ENCODE measurements at regions not wholly inside any gene's neighbourhood (a gene's known extent, or its start where the extent isn't known, plus 50 kb on each side); places are given as distances from the start of the nearest gene placed in this dataset.
A peak's percentile ranks its signal among the peaks of the same experiment; 100 is the strongest.

DNA sequence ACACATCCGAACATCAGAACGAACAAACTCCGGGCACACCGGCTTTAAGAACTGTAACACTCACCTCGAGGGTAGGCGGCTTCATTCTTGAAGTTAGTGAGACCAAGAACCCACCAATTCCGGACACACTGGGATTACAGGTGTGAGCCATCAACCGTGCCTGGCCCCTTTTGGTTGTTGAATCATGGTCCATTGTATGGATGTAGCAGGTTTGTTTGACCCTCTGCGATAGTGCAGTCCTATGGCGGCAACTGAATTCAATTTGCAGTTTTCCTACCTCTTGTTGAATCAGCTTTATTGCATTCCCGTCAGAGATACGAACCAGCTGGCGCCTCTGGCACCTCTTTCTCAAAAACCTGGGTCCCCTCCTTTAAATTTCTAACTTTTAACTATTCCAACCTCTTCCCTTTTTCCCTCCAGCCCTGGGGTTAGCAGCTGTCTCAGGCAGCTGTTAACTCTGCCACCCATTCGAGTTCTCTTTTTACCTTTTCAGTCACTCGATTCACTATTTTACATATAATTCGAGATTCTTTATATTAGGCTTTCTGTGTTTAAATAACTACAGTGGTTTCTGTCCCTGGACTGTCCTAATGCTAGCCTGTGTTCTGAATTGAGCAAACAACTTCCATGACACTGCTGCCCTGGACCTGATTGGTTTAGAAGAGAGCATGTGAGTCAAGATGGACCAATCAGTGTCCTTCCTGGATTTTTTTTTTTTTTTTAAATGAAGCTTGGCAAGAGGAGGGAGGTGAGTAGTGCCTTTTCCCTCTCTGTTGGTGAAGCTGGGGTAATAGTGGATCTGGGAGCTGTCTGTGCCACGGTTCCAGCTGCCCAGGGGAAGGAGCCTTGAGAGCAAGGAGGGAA, 261.5 kb downstream of the PCNX1 start:
- ATAC-seq (ENCODE audit: poor library complexity) (no peak), DNase-seq (peak in 1 of 14 experiments; percentile 16)
- Mint-ChIP-seq H3K4me3 (peak overlapping the region; percentile 73), H3K27me3 (peaks cover 34% of the 10 kb centered on the region), H3K9me3 (no peaks in the 10 kb centered on the region), H3K4me1 (ENCODE audit: low read depth) (peaks cover 13% of the 10 kb centered on the region), H3K36me3 (ENCODE audit: low read depth) (no peaks in the 10 kb centered on the region), H3K27ac (no peak overlapping the region)
- TF ChIP-seq, protein P1, sequence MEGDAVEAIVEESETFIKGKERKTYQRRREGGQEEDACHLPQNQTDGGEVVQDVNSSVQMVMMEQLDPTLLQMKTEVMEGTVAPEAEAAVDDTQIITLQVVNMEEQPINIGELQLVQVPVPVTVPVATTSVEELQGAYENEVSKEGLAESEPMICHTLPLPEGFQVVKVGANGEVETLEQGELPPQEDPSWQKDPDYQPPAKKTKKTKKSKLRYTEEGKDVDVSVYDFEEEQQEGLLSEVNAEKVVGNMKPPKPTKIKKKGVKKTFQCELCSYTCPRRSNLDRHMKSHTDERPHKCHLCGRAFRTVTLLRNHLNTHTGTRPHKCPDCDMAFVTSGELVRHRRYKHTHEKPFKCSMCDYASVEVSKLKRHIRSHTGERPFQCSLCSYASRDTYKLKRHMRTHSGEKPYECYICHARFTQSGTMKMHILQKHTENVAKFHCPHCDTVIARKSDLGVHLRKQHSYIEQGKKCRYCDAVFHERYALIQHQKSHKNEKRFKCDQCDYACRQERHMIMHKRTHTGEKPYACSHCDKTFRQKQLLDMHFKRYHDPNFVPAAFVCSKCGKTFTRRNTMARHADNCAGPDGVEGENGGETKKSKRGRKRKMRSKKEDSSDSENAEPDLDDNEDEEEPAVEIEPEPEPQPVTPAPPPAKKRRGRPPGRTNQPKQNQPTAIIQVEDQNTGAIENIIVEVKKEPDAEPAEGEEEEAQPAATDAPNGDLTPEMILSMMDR (IDR thresholded peaks at IDR 0.05), result no peak
- Histone ChIP-seq H3K27me3 (ENCODE audit: control insufficient read depth in 1 of 2, insufficient read depth in 2 of 2, low read length in 2 of 2) (peaks cover 4% of the 10 kb centered on the region in 2 experiments), H3K36me3 (ENCODE audit: insufficient read depth, low read length) (no peaks in the 10 kb centered on the region), H3K27ac (ENCODE audit: low read depth in 1 of 2, low read length in 2 of 2) (no peak overlapping the region), H3K9me3 (ENCODE audit: control insufficient read depth in 1 of 2, insufficient read depth in 1 of 2, low read length in 2 of 2) (no peaks in the 10 kb centered on the region), H3K4me1 (ENCODE audit: insufficient read depth, low read length) (peaks cover 10% of the 10 kb centered on the region), H3K4me3 (ENCODE audit: low read length) (peak overlapping the region; percentile 31)
- intact Hi-C loops (cut with DNase I, micrococcal nuclease), result no loop called here
- CTCF ChIA-PET, result interaction anchor here (1.0 to 1.3 kb wide), 2 partner anchors 9 to 235 kb away, joined by 3 read pairs; no protein-coding TSS in a partner anchor
- POLR2A ChIA-PET, result no interaction called here

DNA sequence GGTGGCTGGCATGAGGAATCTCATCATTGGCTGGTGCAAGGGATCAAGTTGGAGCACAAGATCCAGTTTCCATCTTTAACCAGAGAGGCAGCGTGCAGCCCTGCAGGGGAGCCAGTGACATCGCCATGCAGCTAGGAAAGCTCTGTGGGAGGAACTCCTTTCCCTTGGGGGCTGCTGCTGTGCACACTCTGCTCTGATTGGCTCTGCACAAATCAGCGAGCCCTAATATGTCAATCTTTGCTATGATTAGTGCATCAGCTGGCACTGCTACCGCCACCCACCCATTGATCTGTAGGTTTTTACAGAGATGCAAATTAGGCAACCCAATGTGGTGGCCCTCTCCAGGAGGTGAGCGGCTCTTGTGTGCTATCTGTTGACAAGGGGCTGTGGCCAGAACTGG, 262.6 kb downstream of the PCNX1 start:
- intact Hi-C loops (cut with DNase I, micrococcal nuclease), result no loop called here
- Histone ChIP-seq H3K9me3 (ENCODE audit: control insufficient read depth in 1 of 2, insufficient read depth in 1 of 2, low read length in 2 of 2) (no peaks in the 10 kb centered on the region), H3K27ac (ENCODE audit: low read depth in 1 of 2, low read length in 2 of 2) (no peak overlapping the region), H3K4me3 (ENCODE audit: low read length) (no peak overlapping the region), H3K27me3 (ENCODE audit: control insufficient read depth in 1 of 2, insufficient read depth in 2 of 2, low read length in 2 of 2) (peaks cover 4% of the 10 kb centered on the region in 2 experiments), H3K36me3 (ENCODE audit: insufficient read depth, low read length) (no peaks in the 10 kb centered on the region), H3K4me1 (ENCODE audit: insufficient read depth, low read length) (peaks cover 10% of the 10 kb centered on the region)
- Mint-ChIP-seq H3K9me3 (no peaks in the 10 kb centered on the region), H3K4me3 (no peak overlapping the region), H3K27ac (no peak overlapping the region), H3K4me1 (ENCODE audit: low read depth) (peaks cover 13% of the 10 kb centered on the region), H3K27me3 (peaks cover 34% of the 10 kb centered on the region), H3K36me3 (ENCODE audit: low read depth) (no peaks in the 10 kb centered on the region)
- POLR2A ChIA-PET, result no interaction called here
- CTCF ChIA-PET, result interaction anchor here (1.3 kb wide), 1 partner anchor 234 kb away, joined by 3 read pairs; no protein-coding TSS in a partner anchor
- TF ChIP-seq, protein P1 (IDR thresholded peaks at IDR 0.05), result no peak
- no peak for ATAC-seq (ENCODE audit: poor library complexity)
- no peak for DNase-seq

DNA sequence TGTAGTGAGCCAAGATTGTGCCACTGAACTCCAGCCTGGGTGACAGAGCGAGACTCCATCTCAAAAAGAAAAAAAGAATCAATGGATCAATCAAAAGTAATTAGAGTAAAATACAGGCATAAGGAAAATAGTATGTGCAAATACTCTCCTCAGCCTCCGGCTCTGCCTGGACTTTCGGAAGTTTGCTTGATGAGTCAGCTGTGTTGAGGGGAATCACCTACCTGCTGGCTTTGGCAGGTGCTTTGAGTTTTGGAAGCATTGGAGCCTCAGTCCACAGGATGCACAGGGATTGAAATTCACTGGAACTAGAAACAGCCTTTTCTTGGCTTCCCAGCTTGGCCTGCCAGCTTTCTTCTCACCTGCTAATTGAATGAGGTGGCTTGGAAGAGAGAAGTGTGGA, 268.2 kb downstream of the PCNX1 start:
- no peak overlapping the region for H3K4me3 Mint-ChIP-seq
- H3K27me3 Mint-ChIP-seq, result peaks cover 17% of the 10 kb centered on the region
- TF ChIP-seq, protein P1 (IDR thresholded peaks at IDR 0.05), result no peak
- CTCF ChIA-PET, result no interaction called here
- H3K27me3 ChIP-seq (ENCODE audit: control insufficient read depth in 1 of 2, insufficient read depth in 2 of 2, low read length in 2 of 2), result no peaks in the 10 kb centered on the region
- no peaks in the 10 kb centered on the region for H3K9me3 Mint-ChIP-seq
- POLR2A ChIA-PET, result no interaction called here
- DNase-seq (no peak), ATAC-seq (ENCODE audit: poor library complexity) (no peak)
- H3K36me3 ChIP-seq (ENCODE audit: insufficient read depth, low read length), result no peaks in the 10 kb centered on the region
- intact Hi-C loops (cut with DNase I, micrococcal nuclease), result no loop called here
- no peak overlapping the region for H3K27ac ChIP-seq (ENCODE audit: low read depth in 1 of 2, low read length in 2 of 2)
- H3K27ac Mint-ChIP-seq, result no peak overlapping the region
- H3K4me1 ChIP-seq (ENCODE audit: insufficient read depth, low read length), result no peaks in the 10 kb centered on the region
- H3K4me3 ChIP-seq (ENCODE audit: low read length), result no peak overlapping the region
- H3K4me1 Mint-ChIP-seq (ENCODE audit: low read depth), result no peaks in the 10 kb centered on the region
- H3K9me3 ChIP-seq (ENCODE audit: control insufficient read depth in 1 of 2, insufficient read depth in 1 of 2, low read length in 2 of 2), result no peaks in the 10 kb centered on the region
- no peaks in the 10 kb centered on the region for H3K36me3 Mint-ChIP-seq (ENCODE audit: low read depth)
